HCT116 (cell line): ENCODE measurements at regions not wholly inside any gene's neighbourhood (a gene's known extent, or its start where the extent isn't known, plus 50 kb on each side); places are given as distances from the start of the nearest gene placed in this dataset.

Source experiments
- ATAC-seq: fragments of 200-7000 bp; cut with Tn5 transposase; 2 replicates; pipeline ENCODE4 v1.9.1; 2020; ENCODE audit warnings: mild to moderate bottlenecking, moderate library complexity
- BruUV-seq: library from RNA; stranded (reverse); fragments of 400-500 nt; replicated peaks from 2 replicates; lab custom pipeline; 2021; lab: Mats Ljungman, UMichigan
- CTCF ChIA-PET: fragments of 300-600 bp; sonication (Branson Sonifier 250); formaldehyde crosslinking; loops from one replicate; lab custom pipeline; 2021; ENCODE audit warnings: antibody characterized with exemption; lab: Charles Lee
- POLR2A ChIA-PET: fragments of 300-600, 350-600 bp; sonication (Branson Sonifier 250); formaldehyde crosslinking; loops from one replicate; lab custom pipeline; 2021; ENCODE audit warnings: antibody characterized with exemption; lab: Charles Lee
- RAD21 ChIA-PET, 2 experiments: fragments of 300-600 bp; sonication (Branson Sonifier 250); formaldehyde crosslinking; loops; one replicate each; lab custom pipeline; 2023; ENCODE audit warnings: low total read pairs in 2 of 2; ENCODE audit not compliant: uncharacterized antibody in 2 of 2, unreplicated experiment in 2 of 2, low non-redundant PET in 1 of 2; lab: Charles Lee
- DNase-seq: peaks from one replicate; pipeline ENCODE4 v3.0.0-alpha.2; 2010; ENCODE audit warnings: low read depth, low spot score
- H2AFZ ChIP-seq: fragments of 200-600 bp; shearing (Covaris generic), sonication (generic); 2 replicates; pipeline ENCODE4 v1.6.1; 2017; ENCODE audit warnings: low read depth, mixed run types, mixed read lengths, antibody characterized with exemption, low read length; ENCODE audit not compliant: poor library complexity, severe bottlenecking
- H3K27ac ChIP-seq: 2 replicates; pipeline ENCODE4 v1.5.1; 2012; ENCODE audit warnings: low read depth, low read length
- H3K27me3 ChIP-seq: fragments of 200-600 bp; sonication (generic); 2 replicates; pipeline ENCODE4 v1.6.1; 2016; ENCODE audit warnings: mixed run types, low read length, mixed read lengths; ENCODE audit not compliant: insufficient read depth
- H3K36me3 ChIP-seq, 2 experiments: fragments of 200-500 bp in 1 of 2; fragments of 200-600 bp in 1 of 2; sonication (Bioruptor generic) in 1 of 2; sonication (generic) in 1 of 2; 2 replicates each; pipeline versions ENCODE4 v1.5.1 to v1.6.1; 2014 to 2016; ENCODE audit warnings: low read length in 2 of 2, inconsistent platforms in 1 of 2, mixed read lengths in 1 of 2, mixed run types in 1 of 2; ENCODE audit not compliant: insufficient read depth in 2 of 2, control insufficient read depth in 1 of 2
- H3K4me1 ChIP-seq, 2 experiments: fragments of 200-600 bp in 1 of 2; sonication (generic) in 1 of 2; 2 replicates each; pipeline versions ENCODE4 v1.5.1 to v1.6.1; 2012 to 2017; ENCODE audit warnings: low read length in 2 of 2, inconsistent platforms in 1 of 2, mild to moderate bottlenecking in 1 of 2, mixed read lengths in 1 of 2, mixed run types in 1 of 2, moderate library complexity in 1 of 2; ENCODE audit not compliant: insufficient read depth in 2 of 2, control insufficient read depth in 1 of 2
- H3K4me2 ChIP-seq: fragments of 200-600 bp; sonication (generic); 2 replicates; pipeline ENCODE4 v1.6.1; 2017; ENCODE audit warnings: mixed run types, low read length, mixed read lengths
- H3K4me3 ChIP-seq, 2 experiments: fragments of 200-600 bp in 1 of 2; sonication (generic) in 1 of 2; replicated peaks in 1 of 2; 2 replicates each; pipeline ENCODE4 v1.5.1; 2011 to 2016; ENCODE audit warnings: low read length in 2 of 2, control low read depth in 1 of 2, low read depth in 1 of 2, mild to moderate bottlenecking in 1 of 2, mixed read lengths in 1 of 2, mixed run types in 1 of 2
- H3K79me2 ChIP-seq: fragments of 200-600 bp; sonication (generic); 2 replicates; pipeline ENCODE4 v1.6.1; 2017; ENCODE audit warnings: mild to moderate bottlenecking, mixed run types, low read length, moderate library complexity, mixed read lengths; ENCODE audit not compliant: insufficient read depth
- H3K9ac ChIP-seq: fragments of 200-600 bp; sonication (generic); 2 replicates; pipeline ENCODE4 v1.6.1; 2016; ENCODE audit warnings: low read length, mixed read lengths
- H3K9me2 ChIP-seq: fragments of 200-600 bp; sonication (generic), shearing (Covaris generic); 2 replicates; pipeline ENCODE4 v1.6.1; 2017; ENCODE audit warnings: mixed run types, mild to moderate bottlenecking, moderate library complexity; ENCODE audit not compliant: insufficient read depth
- H3K9me3 ChIP-seq, 2 experiments: fragments of 200-500 bp in 1 of 2; fragments of 200-600 bp in 1 of 2; sonication (Bioruptor generic) in 1 of 2; sonication (generic) in 1 of 2; 2 replicates each; pipeline ENCODE4 v1.6.1; 2014 to 2017; ENCODE audit warnings: low read length in 2 of 2, mixed read lengths in 2 of 2, inconsistent platforms in 1 of 2, low read depth in 1 of 2, mild to moderate bottlenecking in 1 of 2, mixed run types in 1 of 2, moderate library complexity in 1 of 2; ENCODE audit not compliant: control insufficient read depth in 1 of 2, insufficient read depth in 1 of 2
- H4K20me1 ChIP-seq: fragments of 200-600 bp; sonication (generic), shearing (Covaris generic); 2 replicates; pipeline ENCODE4 v1.6.1; 2017; ENCODE audit warnings: mixed run types, mild to moderate bottlenecking, moderate library complexity; ENCODE audit not compliant: insufficient read depth
- CBX3 ChIP-seq: IDR thresholded peaks from 2 replicates; pipeline ENCODE4 v1.6.1; 2012; ENCODE audit warnings: low read depth
- CEBPB ChIP-seq: IDR thresholded peaks from 2 replicates; pipeline ENCODE4 v1.6.1; 2012; ENCODE audit warnings: low read depth
- ELF1 ChIP-seq: IDR thresholded peaks from 2 replicates; pipeline ENCODE4 v1.6.1; 2012; ENCODE audit warnings: low read depth, borderline replicate concordance
- JUND ChIP-seq: IDR thresholded peaks from 2 replicates; pipeline ENCODE4 v1.6.1; 2012
- POLR2A ChIP-seq: IDR thresholded peaks from 2 replicates; pipeline ENCODE4 v1.7.0; 2011; ENCODE audit warnings: borderline replicate concordance; ENCODE audit not compliant: insufficient read depth, insufficient read length; ENCODE audit errors: extremely low read depth
- SIN3A ChIP-seq: IDR thresholded peaks from 2 replicates; pipeline ENCODE4 v1.6.1; 2012; ENCODE audit warnings: low read depth
- SP1 ChIP-seq: IDR thresholded peaks from 2 replicates; pipeline ENCODE4 v1.6.1; 2012; ENCODE audit warnings: low read depth
- TCF7L2 ChIP-seq: IDR thresholded peaks from 2 replicates; pipeline ENCODE4 v1.7.0; 2011; ENCODE audit warnings: borderline replicate concordance, inconsistent platforms; ENCODE audit not compliant: insufficient read depth, insufficient read length; ENCODE audit errors: extremely low read depth
- ZFX ChIP-seq: fragments of 450-650 bp; IDR thresholded peaks from 2 replicates; pipeline ENCODE4 v1.6.1; 2017
- intact Hi-C: fragments of 100-400 bp; cut with micrococcal nuclease; formaldehyde crosslinking; loops from 2 replicates; pipeline ENCODE4 v1.10.0; 2022
- TF ChIP-seq, protein P1 (sequence below): IDR thresholded peaks from 2 replicates; pipeline ENCODE4 v1.6.1; 2011; ENCODE audit warnings: mild to moderate bottlenecking, low read length, moderate library complexity; ENCODE audit not compliant: insufficient replicate concordance; ENCODE audit errors: extremely low read depth
- TF ChIP-seq, protein P2 (sequence below): IDR thresholded peaks from 2 replicates; pipeline ENCODE4 v1.6.1; 2012; ENCODE audit warnings: low read depth

DNA sequence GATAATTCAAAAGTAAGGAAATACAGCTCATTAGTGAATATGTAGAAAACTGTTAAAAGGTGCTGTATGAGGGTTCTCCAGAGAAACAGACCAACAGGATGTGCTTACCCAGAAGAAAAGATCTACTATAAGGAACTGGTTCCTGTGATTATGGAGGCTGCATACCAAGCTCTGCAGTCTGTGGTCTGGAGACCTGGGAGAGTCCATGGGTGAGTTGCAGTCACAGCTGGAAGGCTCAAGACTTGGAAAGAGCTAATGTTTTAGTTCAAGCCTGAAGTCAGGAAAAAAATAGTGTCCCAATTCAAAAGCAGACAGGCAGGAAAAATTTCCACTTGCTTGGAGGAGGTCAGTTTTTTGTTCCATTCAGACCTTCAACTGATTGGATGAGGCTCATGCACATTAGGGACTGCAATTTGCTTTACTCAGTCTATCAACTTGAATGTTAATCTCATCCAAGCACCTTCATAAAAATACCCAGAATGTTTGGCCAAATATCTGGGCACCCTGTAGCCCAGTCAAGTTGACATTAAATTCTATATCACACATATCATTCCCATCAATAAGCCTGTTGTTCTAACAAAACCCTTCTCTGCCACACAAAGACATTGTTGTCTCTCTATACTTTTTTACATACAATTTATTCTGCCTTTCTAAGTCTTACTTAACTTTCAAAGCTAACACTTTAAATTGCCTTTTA lies 197.9 kb upstream of the KLF6 start:
- peaks cover 0 to 18% of the 10 kb centered on the region in 2 experiments; a peak in 2 of 4 replicates for H3K4me1 ChIP-seq
- H3K9ac ChIP-seq, result no peak overlapping the region
- ChIA-PET POLR2A (no interaction called here), RAD21 (no interaction called here), CTCF (no interaction called here)
- no peaks in the 10 kb centered on the region for H3K9me3 ChIP-seq
- intact Hi-C loops, result no loop called here
- no peak overlapping the region for H3K27ac ChIP-seq
- no peak for TF ChIP-seq CEBPB
- no peak for TF ChIP-seq TCF7L2
- TF ChIP-seq SIN3A, result no peak
- no peak for TF ChIP-seq ZFX
- TF ChIP-seq JUND, result no peak
- no peak for TF ChIP-seq ELF1
- no peak for TF ChIP-seq SP1
- TF ChIP-seq POLR2A, result no peak
- TF ChIP-seq CBX3, result no peak
- TF ChIP-seq, protein P1, sequence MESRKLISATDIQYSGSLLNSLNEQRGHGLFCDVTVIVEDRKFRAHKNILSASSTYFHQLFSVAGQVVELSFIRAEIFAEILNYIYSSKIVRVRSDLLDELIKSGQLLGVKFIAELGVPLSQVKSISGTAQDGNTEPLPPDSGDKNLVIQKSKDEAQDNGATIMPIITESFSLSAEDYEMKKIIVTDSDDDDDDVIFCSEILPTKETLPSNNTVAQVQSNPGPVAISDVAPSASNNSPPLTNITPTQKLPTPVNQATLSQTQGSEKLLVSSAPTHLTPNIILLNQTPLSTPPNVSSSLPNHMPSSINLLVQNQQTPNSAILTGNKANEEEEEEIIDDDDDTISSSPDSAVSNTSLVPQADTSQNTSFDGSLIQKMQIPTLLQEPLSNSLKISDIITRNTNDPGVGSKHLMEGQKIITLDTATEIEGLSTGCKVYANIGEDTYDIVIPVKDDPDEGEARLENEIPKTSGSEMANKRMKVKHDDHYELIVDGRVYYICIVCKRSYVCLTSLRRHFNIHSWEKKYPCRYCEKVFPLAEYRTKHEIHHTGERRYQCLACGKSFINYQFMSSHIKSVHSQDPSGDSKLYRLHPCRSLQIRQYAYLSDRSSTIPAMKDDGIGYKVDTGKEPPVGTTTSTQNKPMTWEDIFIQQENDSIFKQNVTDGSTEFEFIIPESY, result no peak
- TF ChIP-seq, protein P2, sequence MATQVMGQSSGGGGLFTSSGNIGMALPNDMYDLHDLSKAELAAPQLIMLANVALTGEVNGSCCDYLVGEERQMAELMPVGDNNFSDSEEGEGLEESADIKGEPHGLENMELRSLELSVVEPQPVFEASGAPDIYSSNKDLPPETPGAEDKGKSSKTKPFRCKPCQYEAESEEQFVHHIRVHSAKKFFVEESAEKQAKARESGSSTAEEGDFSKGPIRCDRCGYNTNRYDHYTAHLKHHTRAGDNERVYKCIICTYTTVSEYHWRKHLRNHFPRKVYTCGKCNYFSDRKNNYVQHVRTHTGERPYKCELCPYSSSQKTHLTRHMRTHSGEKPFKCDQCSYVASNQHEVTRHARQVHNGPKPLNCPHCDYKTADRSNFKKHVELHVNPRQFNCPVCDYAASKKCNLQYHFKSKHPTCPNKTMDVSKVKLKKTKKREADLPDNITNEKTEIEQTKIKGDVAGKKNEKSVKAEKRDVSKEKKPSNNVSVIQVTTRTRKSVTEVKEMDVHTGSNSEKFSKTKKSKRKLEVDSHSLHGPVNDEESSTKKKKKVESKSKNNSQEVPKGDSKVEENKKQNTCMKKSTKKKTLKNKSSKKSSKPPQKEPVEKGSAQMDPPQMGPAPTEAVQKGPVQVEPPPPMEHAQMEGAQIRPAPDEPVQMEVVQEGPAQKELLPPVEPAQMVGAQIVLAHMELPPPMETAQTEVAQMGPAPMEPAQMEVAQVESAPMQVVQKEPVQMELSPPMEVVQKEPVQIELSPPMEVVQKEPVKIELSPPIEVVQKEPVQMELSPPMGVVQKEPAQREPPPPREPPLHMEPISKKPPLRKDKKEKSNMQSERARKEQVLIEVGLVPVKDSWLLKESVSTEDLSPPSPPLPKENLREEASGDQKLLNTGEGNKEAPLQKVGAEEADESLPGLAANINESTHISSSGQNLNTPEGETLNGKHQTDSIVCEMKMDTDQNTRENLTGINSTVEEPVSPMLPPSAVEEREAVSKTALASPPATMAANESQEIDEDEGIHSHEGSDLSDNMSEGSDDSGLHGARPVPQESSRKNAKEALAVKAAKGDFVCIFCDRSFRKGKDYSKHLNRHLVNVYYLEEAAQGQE, result no peak
- no peak for ATAC-seq
- no peak for DNase-seq
- H2AFZ ChIP-seq, result no peak overlapping the region
- no peak overlapping the region for H3K4me3 ChIP-seq
- no peaks in the 10 kb centered on the region for H3K79me2 ChIP-seq
- H3K4me2 ChIP-seq, result no peak overlapping the region
- no peaks in the 10 kb centered on the region for H3K27me3 ChIP-seq
- no peaks in the 10 kb centered on the region for H3K36me3 ChIP-seq
- no peaks in the 10 kb centered on the region for H4K20me1 ChIP-seq
- no peaks in the 10 kb centered on the region for H3K9me2 ChIP-seq
- no TSS peak for BruUV-seq
